HG03196 (cell line): ENCODE measurements at regions not wholly inside any gene's neighbourhood (a gene's known extent, or its start where the extent isn't known, plus 50 kb on each side); places are given as distances from the start of the nearest gene placed in this dataset.
A peak's percentile ranks its signal among the peaks of the same experiment; 100 is the strongest.
"Not testable (repeated sequence)": the region's sequence is repeated elsewhere in the genome, so short reads cannot be mapped to it uniquely, and the experiment has no call there.

Experiments used
- ATAC-seq: cut with Tn5 transposase; IDR thresholded peaks from one replicate; pipeline ENCODE4 v1.9.1; 2021; ENCODE audit not compliant: unreplicated experiment

- ATAC-seq: peak; percentile 58
Measured at GRCh38 chr6:144353871-144354314, 68.8 kb downstream of the UTRN start.

- no peak for ATAC-seq
Measured at GRCh38 chr6:144359783-144360182, 74.6 kb downstream of the UTRN start.

- no peak for ATAC-seq
Measured at GRCh38 chr6:144360401-144360800, 75.3 kb downstream of the UTRN start.

- no peak for ATAC-seq
Measured at GRCh38 chr6:144361016-144361415, 75.9 kb downstream of the UTRN start.

- no peak for ATAC-seq
Measured at GRCh38 chr6:144362042-144363018, 77.2 kb downstream of the UTRN start.

- no peak for ATAC-seq
Measured at GRCh38 chr6:144364208-144364720, 79.1 kb downstream of the UTRN start.

GRCh38 chr6:144364782-144365181 is 79.6 kb downstream of the UTRN start:
- ATAC-seq: no peak

- no peak for ATAC-seq
Measured at GRCh38 chr6:144365271-144365670, 80.1 kb downstream of the UTRN start.

GRCh38 chr6:144369696-144370095 is 84.6 kb downstream of the UTRN start:
- ATAC-seq: not testable (repeated sequence)

- no peak for ATAC-seq
Measured at GRCh38 chr6:144372116-144372515, 87.0 kb downstream of the UTRN start.

GRCh38 chr6:144372611-144373594 is 87.8 kb downstream of the UTRN start:
- ATAC-seq: no peak

- ATAC-seq: not testable (repeated sequence)
Measured at GRCh38 chr6:144374525-144374924, 89.4 kb downstream of the UTRN start.

- no peak for ATAC-seq
Measured at GRCh38 chr6:144377586-144378210, 92.6 kb downstream of the UTRN start.

- no peak for ATAC-seq
Measured at GRCh38 chr6:144378437-144378836, 93.3 kb downstream of the UTRN start.

GRCh38 chr6:144379356-144379755 is 94.2 kb downstream of the UTRN start:
- ATAC-seq: no peak

- ATAC-seq: not testable (repeated sequence)
Measured at GRCh38 chr6:144381499-144381898, 96.4 kb downstream of the UTRN start.

- ATAC-seq: no peak
Measured at GRCh38 chr6:144383336-144383735, 98.2 kb downstream of the UTRN start.

- ATAC-seq: no peak
Measured at GRCh38 chr6:144384427-144384826, 99.3 kb downstream of the UTRN start.

GRCh38 chr6:144389474-144389873 is 104.3 kb downstream of the UTRN start:
- not testable (repeated sequence) for ATAC-seq

GRCh38 chr6:144390202-144390601 is 105.1 kb downstream of the UTRN start:
- no peak for ATAC-seq

GRCh38 chr6:144390886-144391285 is 105.8 kb downstream of the UTRN start:
- no peak for ATAC-seq
